Esophagus mucosa (tissue), 1 donor: ENCODE measurements at regions not wholly inside any gene's neighbourhood (a gene's known extent, or its start where the extent isn't known, plus 50 kb on each side); places are given as distances from the start of the nearest gene placed in this dataset.

Experiments used
- ATAC-seq: fragments of 200-7000 bp; cut with Tn5 transposase; one replicate; pipeline ENCODE4 v1.9.1; 2020
- donor health status: DM: yes; HTN: yes; CAD: no.

DNA sequence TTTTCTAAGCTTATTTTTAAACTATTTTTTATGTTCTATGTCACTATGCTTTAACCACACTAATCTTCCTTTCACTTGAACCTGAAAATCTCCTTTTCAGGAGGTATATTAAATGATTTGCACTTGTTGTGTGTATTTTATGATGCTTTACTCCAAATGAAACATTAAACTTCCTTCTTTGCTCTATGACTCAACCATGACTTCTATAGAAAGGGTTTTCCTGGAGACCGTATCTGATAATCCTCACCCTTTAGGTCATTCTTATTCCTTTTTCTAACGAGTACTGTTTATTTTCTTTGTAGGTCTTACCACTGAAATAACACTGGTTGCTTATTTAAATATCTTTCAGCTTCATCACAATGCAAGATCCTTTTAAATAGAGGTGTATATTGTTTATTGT lies 1163.2 kb downstream of the PCDH18 start:
- ATAC-seq = no peak

DNA sequence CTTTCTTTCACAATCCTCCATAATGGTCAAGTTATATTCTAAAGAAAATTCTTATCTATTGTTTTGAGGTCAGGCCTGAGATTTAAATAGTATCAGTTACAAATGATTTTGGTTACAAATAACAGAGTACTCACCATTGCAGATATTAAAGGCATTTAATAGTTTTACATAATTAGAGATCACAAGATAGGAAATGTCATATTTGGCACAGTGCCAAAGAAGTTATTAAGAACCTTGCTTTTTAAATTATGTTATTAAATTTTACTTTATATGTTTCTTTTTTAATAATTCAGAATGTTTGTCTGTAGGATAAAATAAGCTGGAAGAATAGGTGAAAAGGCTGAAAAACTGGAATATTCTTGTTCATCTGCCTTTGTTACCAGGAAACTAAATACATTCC lies 1174.7 kb downstream of the PCDH18 start:
- ATAC-seq = no peak

DNA sequence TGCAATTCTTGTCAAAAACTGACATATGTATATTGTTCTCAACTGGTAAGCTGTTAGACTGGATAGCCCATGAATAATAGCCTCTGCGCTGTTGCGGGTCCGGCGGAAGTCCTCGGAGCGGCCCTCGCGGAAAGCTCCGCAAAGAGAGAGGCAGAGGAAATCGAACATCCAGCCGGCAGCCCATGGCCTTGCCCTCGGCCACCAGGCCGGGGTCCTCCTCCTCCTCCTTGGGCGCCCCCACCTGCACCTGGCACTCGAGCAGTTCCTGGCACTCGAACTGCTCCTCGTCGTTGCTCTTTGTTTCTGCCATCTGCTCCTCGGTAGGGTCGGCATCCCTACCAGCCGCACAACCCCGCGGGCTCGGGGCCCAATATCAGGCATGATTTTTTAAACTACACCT lies 1176.3 kb downstream of the PCDH18 start:
- ATAC-seq = no peak

DNA sequence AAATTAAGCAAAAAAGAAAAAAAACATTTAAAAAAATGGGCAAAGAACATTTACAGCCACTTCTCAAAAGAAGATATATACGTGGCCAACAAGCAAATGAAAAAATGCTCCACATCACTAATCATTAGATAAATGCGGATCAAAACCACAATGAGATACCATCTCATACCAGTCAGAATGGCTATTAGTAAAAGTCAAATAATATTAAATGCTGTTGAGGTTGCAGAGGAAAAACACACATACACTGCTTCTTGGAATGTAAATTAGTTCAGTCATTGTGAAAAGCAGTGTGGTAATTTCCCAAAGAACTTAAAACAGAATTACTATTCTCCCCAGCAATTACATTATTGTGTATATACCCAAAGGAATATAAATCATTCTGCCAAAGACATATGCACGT lies 1189.0 kb downstream of the PCDH18 start:
- no peak for ATAC-seq

DNA sequence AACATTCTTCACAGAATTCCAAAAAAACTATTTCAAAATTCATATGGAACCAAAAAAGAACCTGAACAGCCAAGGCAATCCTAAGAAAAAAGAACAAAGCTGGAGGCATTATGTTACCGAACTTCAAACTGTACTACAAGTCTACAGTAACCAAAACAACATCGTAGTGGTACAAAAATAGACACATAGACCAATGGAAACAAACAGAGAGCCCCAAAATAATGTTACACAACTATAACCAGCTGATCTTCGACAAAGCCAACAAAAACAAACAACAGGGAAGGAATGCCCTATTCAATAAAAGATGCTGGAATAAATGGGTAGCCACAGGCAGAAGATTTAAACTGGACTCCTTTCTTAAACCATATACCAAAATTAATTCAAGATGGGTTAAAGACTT lies 1189.6 kb downstream of the PCDH18 start:
- ATAC-seq = no peak

DNA sequence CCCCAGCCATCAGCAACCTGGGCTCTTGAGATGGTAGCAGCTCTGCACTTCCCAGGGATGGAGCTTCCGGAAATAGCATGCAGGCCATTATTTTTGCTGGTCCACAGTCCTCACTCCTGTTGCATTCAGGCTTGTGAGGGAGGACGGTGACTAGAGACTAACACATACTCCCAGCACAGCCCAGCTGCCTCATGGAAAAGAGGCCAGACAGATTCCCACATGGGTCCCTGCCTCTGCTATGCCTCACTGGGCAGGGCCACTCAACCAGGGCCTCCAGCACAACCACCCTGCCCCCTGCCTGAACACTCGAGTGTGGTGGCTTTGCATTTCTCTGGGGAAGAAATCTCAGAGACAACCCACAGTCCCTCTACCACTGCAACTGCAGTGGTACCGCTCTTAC lies 1195.1 kb downstream of the PCDH18 start:
- no peak for ATAC-seq

DNA sequence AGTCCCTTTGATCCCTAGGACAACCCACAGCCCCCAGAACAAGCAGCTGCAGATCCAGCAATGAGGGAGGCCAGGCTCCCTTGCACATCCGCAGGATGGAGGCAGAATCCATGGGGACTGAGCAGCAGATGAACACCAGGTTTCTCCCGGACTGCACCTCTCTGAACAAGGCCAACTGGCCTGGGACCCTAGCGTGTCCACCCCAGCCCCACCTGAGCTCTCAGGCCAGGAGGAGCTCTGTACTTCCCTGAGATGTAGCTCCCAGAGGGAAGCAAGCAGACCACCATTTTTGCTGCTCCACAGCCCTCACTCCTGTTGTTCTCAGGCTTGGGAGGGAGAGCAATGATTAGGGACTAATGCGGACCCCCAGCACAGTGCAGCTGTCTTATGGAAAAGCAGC lies 1195.8 kb downstream of the PCDH18 start:
- ATAC-seq = no peak

DNA sequence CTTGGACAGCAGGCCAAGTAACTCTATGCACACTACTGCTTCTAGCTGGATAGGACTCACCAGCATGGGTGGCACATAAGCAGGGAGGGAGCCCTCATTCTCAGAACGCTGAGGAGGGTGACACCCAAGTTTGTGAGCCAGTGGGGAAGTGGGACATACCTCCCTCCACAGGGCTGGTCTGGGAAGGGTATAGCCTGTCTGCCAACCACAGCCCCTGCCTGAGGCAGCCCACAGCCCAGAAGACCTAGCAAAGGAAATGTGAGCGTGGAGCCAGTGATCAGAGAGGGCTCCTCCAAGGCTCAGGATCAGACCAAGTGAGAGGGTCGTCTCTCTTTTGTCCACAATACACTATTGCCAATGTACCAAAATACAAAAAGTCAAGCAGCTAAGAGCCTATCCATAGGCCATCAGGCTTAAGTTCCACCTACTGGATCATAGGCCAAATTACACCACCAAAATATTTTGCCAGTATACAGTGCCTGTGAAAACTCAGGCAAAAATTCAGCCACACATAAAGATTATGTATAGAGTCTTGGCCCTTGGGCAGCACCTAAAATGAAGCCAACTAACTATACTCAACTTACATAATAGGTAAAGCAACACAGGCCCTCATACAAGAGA lies 1203.1 kb downstream of the PCDH18 start:
- ATAC-seq = no peak

DNA sequence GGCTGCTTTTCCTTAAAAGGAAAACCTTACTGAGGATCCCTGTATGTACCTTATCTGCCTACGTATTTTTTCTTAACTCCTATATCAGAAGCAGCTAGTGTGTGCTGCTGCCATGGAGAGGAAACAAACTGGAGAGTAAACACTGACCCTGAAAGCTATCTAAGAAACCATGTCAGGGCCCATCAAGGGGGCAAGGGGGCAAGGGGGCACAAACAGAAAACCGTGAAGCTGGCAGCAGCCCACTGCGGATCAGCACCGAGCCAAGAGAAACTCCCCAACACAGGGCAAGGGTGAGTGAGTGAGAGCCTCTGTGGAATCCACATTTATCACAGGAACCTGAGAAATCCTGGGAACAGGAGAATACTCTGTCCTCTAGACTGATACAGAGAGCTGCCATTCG lies 1204.2 kb downstream of the PCDH18 start:
- no peak for ATAC-seq

DNA sequence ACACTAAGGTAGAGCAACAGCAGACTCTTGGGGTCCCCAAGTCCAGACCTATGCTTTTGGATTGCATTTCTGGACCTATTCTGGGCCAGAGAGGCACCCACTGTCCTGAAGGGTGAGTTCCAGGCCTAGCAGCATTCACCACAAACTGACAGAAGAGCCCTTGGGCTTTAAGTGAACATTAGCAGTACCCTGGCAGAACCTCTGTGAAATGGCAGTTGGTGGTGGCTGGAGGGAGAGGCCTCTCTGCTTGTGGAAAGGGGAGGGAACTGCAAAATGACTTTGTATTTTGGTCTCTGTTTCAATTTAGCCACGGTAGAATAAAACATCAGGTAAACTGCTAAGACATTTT lies 1211.9 kb downstream of the PCDH18 start:
- no peak for ATAC-seq

DNA sequence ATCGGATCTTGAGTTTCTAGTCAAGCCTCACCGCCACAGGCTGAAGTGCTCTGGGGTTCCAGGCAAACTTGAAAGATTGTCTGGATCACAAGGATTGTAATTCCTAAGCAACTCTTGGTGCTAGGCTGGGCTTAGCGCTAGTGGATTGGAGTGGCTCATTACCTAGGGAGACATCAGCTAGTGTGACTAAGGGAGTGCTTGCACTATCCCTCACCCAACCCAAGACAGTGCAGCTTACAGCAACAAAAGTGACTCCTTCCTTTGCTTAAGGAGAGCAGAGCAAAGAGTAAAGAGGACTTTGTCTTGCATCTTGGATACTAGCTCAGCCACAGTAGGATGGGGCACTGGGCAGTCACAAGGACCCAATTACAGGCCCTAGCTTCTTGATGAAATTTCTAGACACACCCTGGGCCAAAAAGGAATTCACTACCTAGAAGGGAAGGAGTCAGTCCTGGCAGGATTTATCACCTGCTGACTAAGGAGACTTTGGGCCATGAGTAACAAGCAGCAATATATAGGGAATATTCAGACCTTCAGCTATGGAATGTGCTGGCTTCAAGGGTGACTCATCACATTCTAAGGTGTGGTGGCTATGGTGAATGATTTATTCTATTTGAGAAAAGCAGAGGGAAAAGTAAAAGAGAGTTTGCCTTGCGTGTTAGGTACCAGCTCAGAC lies 1212.4 kb downstream of the PCDH18 start:
- ATAC-seq = peak; percentile 62

DNA sequence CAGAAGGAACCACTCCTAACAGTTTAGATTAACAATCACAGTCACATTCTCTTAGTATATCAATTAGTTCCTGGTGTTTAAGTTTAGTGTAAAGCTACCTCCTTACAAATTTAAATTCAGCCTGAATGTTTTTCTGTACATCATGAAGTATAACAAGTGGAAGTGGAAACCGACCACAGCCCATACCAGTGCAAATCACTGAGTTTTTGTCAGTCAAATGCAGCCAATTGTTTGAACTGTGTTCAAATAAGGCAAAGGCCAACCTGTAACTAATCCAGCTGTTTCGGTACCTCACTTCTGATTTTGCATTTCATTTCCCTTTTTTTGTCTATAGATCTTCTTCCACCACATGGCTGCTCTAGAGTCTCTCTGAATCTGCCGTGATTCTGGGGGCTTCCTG lies 1215.3 kb downstream of the PCDH18 start:
- no peak for ATAC-seq

DNA sequence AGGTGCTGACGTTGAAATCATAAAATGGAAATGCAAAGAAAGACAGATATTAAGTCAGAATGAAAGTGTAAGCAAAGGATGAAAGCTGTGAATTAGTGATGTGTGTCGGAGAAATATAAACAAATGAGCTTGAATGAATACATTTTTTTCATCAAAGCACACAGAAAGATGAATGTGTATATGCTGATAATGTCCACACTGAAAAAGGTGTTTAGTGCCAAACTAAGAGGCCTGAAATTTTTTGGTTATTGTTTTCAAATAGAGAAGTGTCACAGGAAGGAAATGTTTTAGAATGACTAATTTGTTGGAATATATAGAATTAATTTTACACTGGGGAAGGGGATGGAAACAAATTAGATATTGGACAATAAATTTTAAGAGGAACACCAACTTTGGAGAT lies 1217.6 kb downstream of the PCDH18 start:
- no peak for ATAC-seq

DNA sequence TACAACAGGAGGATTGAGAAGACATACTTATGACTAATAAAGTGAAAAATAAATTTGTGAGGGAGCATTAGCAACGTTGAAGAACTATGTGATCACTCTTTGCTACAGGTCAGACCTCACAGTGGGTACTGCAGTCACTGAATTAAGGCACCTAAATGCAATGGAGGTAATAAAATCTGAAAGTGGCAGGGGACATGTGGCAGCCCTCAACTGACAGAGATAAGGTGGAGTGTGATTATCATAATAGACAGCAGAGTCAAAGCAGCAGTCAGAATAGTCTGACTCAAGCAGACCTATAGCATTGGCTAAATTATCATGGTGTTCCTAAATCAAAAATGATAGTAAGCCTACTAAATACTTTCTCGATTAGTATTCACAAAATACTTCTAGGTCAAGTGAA lies 1220.5 kb downstream of the PCDH18 start:
- no peak for ATAC-seq

DNA sequence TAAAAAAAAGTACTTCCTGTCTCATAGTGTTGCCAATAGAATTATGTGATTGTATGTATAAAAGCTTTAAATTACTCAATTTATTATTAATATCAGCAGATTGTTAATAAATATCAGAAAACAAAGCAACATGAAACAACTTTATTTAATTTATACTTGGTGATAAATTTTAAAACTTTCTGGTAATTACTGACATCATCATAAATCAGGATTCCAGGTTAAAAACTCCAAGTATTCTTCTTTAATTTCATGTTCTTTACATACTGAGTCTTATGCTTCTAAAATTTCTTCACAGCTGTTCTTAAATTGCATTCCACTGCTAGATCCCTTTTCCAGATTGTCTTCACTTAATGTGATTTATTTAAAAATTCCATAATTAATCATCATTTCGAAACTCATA lies 1224.5 kb downstream of the PCDH18 start:
- ATAC-seq = no peak

DNA sequence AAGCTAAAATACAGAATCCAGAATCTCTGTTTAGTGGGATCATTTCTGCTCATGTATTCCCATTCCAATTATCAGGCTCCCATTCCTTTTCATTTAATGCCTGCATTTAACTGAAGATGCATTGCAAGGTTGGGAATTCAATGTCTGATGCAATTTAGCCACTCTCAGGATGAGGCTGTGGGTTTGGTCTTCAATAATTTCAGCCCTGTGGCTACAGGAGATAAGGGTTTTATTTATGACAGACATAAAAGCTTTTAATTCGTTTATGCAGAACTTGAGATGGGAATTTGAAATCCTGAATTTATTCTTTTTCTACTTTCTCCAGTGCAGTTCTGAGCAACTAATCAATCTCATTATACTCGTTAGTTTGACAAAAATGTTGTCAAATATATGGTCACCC lies 1225.9 kb downstream of the PCDH18 start:
- no peak for ATAC-seq

DNA sequence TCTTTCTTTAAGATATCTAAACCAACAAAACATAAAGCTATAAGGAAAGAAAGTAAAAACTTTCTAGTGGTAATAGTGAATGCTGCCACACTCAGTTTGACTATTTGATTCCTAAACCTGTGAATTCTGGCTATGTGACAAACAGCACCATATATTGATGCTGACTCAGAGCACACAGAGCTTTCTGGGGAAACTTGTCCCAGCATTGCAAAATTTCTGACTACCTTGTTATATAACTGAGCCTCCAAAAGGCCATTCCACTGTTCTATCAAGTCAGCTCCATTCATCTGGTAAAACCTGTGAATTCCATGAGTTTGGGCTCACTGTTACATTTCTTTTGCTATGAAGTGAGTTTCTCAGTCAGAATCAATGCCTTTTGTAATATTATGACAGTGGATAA lies 1229.7 kb downstream of the PCDH18 start:
- no peak for ATAC-seq

DNA sequence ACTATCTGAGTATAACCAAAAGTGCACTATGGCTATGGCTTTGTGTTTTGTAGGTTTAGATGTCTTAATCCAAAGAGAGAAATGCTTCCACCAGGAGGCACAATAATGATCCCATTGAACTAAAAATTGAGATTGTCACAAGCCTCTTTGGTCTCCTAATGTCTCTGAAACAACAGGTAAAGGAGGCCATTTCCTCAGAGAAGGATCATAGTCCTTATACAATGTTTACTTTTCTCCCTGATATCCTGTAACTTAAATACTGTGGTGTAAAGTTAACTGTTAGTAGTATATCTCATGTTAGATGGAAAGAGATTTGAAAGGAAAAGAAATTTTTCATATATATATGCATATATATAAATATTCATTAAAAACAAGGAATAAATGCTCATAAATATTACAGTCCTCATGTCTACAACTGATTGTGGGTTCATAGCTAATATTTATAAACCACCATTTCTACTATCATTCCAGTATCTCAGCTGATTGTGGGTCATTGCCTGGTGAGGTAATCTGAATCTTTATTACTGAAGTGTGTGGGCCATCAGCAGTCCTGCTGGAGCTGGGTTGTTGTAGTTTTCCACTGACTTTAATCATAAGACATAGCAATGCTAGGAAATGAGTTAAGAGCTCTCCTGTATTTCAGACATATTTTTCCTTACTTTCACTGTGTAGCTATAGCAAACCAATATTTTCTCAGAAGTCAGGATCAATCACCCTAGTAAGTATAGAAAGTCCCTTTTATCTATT lies 1230.4 kb downstream of the PCDH18 start:
- no peak for ATAC-seq

DNA sequence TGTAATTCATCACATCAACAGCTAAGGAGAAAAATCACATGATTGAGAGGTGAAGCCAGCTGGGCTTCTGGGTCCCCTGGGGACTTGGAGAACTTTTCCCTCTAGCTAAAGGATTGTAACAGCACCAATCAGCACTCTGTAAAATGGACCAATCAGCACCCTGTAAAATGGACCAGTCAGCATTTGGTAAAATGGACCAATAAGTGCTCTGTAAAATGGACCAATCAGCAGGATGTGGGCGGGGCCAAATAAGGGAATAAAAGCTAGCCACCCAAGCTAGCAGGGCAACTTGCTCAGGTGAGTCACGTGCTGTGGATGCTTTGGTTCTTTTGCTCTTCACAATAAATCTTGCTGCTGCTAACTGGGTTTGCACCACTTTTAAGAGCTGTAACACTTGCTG lies 1248.3 kb downstream of the PCDH18 start:
- ATAC-seq = no peak

DNA sequence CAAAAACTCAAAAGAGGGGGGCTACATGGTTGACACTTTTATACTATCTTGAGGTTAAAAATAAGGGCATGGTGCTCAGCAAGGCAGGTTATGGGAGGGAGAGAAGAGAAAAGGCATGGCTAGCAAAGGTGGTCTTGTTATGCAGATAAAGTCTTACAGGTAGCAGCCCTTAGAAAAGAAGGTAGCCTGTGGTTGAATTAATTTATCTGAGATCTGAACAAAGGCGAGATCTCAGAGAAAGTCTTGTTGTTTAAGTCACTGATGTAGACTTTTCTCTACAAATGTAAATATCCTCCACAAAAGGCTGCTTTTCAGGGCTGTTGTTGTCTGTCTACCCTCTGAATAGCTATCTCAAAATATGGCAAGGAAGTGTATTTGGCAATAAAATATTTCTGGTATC lies 1250.4 kb downstream of the PCDH18 start:
- ATAC-seq = no peak

DNA sequence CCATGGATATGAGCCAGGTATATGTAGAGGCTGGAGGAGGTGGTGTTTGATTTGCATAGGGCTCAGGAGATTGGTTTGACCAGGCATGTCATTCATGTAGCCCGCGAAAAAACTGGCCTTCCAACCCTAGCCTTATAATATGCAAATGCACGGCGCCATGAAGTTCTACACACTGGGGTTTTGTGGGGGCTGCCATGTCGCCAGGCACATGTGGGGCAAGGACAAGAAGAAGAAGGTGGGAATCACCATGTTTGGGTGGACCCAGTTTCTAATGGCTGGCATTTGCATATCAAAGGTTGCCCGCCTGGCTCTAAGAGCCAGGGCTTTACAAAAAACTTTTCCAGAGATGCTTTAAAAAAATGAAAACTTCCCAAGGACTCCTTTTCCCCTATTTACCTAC lies 1251.0 kb downstream of the PCDH18 start:
- ATAC-seq = no peak

DNA sequence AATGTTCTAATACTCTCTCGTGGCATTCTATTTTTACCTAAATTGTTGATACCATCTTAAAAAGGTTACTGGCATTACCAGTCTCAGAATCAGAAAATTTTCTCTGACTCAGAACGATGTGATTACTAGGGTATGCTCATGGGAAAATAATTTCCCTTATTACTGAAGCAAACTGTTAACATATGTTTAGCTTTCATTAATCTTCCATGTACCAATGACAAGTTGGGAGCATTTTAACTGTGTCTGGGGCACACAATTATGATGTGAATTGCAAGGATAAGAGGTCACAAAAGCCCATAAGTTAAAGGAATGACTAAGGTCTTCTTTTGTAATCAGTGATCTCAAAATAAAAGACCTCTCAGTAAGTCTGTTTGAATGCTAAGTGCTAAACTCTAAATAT lies 1254.6 kb downstream of the PCDH18 start:
- ATAC-seq = no peak

DNA sequence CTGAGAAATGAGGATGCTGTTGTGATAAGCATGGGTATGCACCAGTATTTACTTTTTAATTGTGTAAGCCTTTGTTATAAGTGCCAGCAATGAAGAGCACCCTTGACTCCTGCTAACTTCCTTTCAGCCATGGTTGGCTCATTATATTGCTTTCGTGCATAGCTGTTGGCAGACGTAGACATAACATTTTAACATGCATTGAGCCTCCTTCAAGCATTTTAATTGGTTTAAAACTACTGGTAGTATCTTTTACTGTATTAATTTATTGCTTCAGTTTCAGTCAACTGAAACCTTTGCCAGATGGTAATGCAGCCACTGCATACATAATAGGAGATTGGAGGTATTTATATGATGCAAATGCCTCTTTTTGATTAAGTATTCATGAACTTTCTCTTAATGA lies 1285.4 kb downstream of the PCDH18 start:
- no peak for ATAC-seq

DNA sequence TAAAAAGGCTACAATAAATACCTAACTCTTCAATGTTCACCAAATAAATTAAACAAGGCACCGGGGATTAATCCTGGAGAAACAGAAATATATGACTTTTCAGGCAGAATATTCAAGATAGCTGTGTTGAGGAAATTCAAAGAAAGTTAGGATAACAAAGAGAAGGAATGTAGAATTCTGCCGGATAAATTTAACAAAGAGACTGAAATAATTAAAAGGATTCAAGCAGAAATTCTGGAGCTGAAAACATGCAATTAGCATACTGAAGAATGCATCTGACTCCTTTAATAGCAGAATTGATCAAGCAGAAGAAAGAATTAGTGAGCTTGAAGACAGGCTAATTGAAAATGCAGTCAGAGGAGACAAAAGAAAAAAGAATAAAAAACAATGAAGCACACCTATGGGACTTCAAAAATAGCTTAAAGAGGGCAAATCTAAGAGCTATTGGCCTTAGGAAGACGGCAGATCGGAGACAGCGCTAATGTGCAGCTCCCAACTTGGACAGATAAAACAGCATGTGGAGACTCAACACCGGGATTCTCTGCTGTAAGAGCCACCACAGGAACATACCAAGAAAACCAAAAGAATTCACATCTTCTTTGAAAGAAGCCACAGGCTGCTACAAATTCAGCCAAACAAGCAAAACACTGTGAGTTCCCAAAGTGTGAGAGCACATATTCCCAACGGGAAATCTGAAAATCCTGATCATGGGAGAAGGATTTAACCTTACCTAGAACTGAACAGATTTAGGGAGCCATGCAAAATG lies 1290.9 kb downstream of the PCDH18 start:
- no peak for ATAC-seq
